ENCODE measurements at regions not wholly inside any gene's neighbourhood (a gene's known extent, or its start where the extent isn't known, plus 50 kb on each side); places are given as distances from the start of the nearest gene placed in this dataset.

GRCh38 chr7:125572414-125572813 is 642.8 kb upstream of the POT1 start:
- Histone ChIP-seq H3K9ac (ENCODE audit: control insufficient read depth, extremely low read depth, insufficient read depth, low read length) (no peak overlapping the region), H3K4me2 (ENCODE audit: control insufficient read depth, extremely low read depth, insufficient read depth, low read depth, low read length) (no peak overlapping the region), H3K4me1 (ENCODE audit: control insufficient read depth, extremely low read depth, insufficient read depth, low read length) (no peaks in the 10 kb centered on the region), H3K36me3 (ENCODE audit: control insufficient read depth in 2 of 2, extremely low read depth in 1 of 2, insufficient read depth in 2 of 2, low read length in 2 of 2) (no peaks in the 10 kb centered on the region), H3K27me3 (ENCODE audit: control insufficient read depth, extremely low read depth, insufficient read depth, low read length) (no peaks in the 10 kb centered on the region), H3K4me3 (ENCODE audit: control insufficient read depth in 2 of 3, extremely low read depth in 1 of 3, insufficient read depth in 2 of 3, low read depth in 1 of 3, low read length in 3 of 3) (no peak overlapping the region), H3K9me1 (ENCODE audit: control insufficient read depth, extremely low read depth, insufficient read depth, low read length) (no peaks in the 10 kb centered on the region), H3K9me3 (ENCODE audit: control insufficient read depth, low read depth, low read length) (no peaks in the 10 kb centered on the region), H3K79me2 (ENCODE audit: control insufficient read depth, insufficient read depth, low read length) (no peaks in the 10 kb centered on the region), H4K20me1 (ENCODE audit: control insufficient read depth, extremely low read depth, insufficient read depth, low read length) (no peaks in the 10 kb centered on the region), H2AFZ (ENCODE audit: control insufficient read depth, low read length) (no peak overlapping the region), H3K27ac (ENCODE audit: control insufficient read depth, insufficient read depth, low read length) (no peak overlapping the region)
- FAIRE-seq, result no peak
- dilution Hi-C loops (cut with MboI; ENCODE audit: extremely low pct_ligation_motif_present, low sequenced_read_pairs), result no loop called here
- TF ChIP-seq EZH2 (IDR thresholded peaks at IDR 0.05; ENCODE audit: low read length) (no peak), CTCF (optimal IDR thresholded peaks at IDR 0.05 in 1 of 3, IDR thresholded peaks at IDR 0.05 in 1 of 3, conservative IDR thresholded peaks at IDR 0.05 in 1 of 3; ENCODE audit: extremely low read depth in 1 of 3, insufficient read depth in 2 of 3, low read length in 3 of 3) (no peak)
- no peak for DNase-seq (ENCODE audit: low read depth, low spot score)

- H3K4me1 ChIP-seq (ENCODE audit: control insufficient read depth, extremely low read depth, insufficient read depth, low read length), result no peaks in the 10 kb centered on the region
- H3K79me2 ChIP-seq (ENCODE audit: control insufficient read depth, insufficient read depth, low read length), result no peaks in the 10 kb centered on the region
- no peaks in the 10 kb centered on the region for H3K9me3 ChIP-seq (ENCODE audit: control insufficient read depth, low read depth, low read length)
- H3K9ac ChIP-seq (ENCODE audit: control insufficient read depth, extremely low read depth, insufficient read depth, low read length), result no peak overlapping the region
- no peaks in the 10 kb centered on the region for H3K27me3 ChIP-seq (ENCODE audit: control insufficient read depth, extremely low read depth, insufficient read depth, low read length)
- no peak for DNase-seq (ENCODE audit: low read depth, low spot score)
- H3K4me2 ChIP-seq (ENCODE audit: control insufficient read depth, extremely low read depth, insufficient read depth, low read depth, low read length), result no peak overlapping the region
- no peak overlapping the region for H2AFZ ChIP-seq (ENCODE audit: control insufficient read depth, low read length)
- no peak for FAIRE-seq
- H3K27ac ChIP-seq (ENCODE audit: control insufficient read depth, insufficient read depth, low read length), result no peak overlapping the region
- H3K36me3 ChIP-seq (ENCODE audit: control insufficient read depth in 2 of 2, extremely low read depth in 1 of 2, insufficient read depth in 2 of 2, low read length in 2 of 2), result no peaks in the 10 kb centered on the region
- H3K9me1 ChIP-seq (ENCODE audit: control insufficient read depth, extremely low read depth, insufficient read depth, low read length), result no peaks in the 10 kb centered on the region
- dilution Hi-C loops (cut with MboI; ENCODE audit: extremely low pct_ligation_motif_present, low sequenced_read_pairs), result no loop called here
- TF ChIP-seq CTCF (optimal IDR thresholded peaks at IDR 0.05 in 1 of 3, IDR thresholded peaks at IDR 0.05 in 1 of 3, conservative IDR thresholded peaks at IDR 0.05 in 1 of 3; ENCODE audit: extremely low read depth in 1 of 3, insufficient read depth in 2 of 3, low read length in 3 of 3), result no peak
- TF ChIP-seq EZH2 (IDR thresholded peaks at IDR 0.05; ENCODE audit: low read length), result no peak
- no peak overlapping the region for H3K4me3 ChIP-seq (ENCODE audit: control insufficient read depth in 2 of 3, extremely low read depth in 1 of 3, insufficient read depth in 2 of 3, low read depth in 1 of 3, low read length in 3 of 3)
- no peaks in the 10 kb centered on the region for H4K20me1 ChIP-seq (ENCODE audit: control insufficient read depth, extremely low read depth, insufficient read depth, low read length)
Observed at GRCh38 chr7:125568799-125569198, 639.2 kb upstream of the POT1 start.

Data from keratinocyte (primary cell).